ENCODE measurements at regions not wholly inside any gene's neighbourhood (a gene's known extent, or its start where the extent isn't known, plus 50 kb on each side); places are given as distances from the start of the nearest gene placed in this dataset.

GRCh38 chr1:8142955-8143629, 117.0 kb upstream of the ERRFI1 start:
- Histone ChIP-seq H3K4me3 (ENCODE audit: low read depth, low read length) (no peak overlapping the region), H3K27ac (no peak overlapping the region), H3K27me3 (replicated peaks) (no peaks in the 10 kb centered on the region), H3K36me3 (replicated peaks) (no peaks in the 10 kb centered on the region)
- in situ Hi-C loops (cut with HindIII; ENCODE audit: low pct_ligation_motif_present, low sequenced_read_pairs): no loop called here
- peak; percentile 76 for DNase-seq
- no peak for TF ChIP-seq CTCF (IDR thresholded peaks at IDR 0.05; ENCODE audit: low read depth, low read length, missing control alignments)

- in situ Hi-C loops (cut with HindIII; ENCODE audit: low pct_ligation_motif_present, low sequenced_read_pairs): no loop called here
- TF ChIP-seq CTCF (IDR thresholded peaks at IDR 0.05; ENCODE audit: low read depth, low read length, missing control alignments): no peak
- H3K36me3 ChIP-seq (replicated peaks): no peaks in the 10 kb centered on the region
- H3K4me3 ChIP-seq (ENCODE audit: low read depth, low read length): no peak overlapping the region
- H3K27ac ChIP-seq: no peak overlapping the region
- H3K27me3 ChIP-seq (replicated peaks): no peaks in the 10 kb centered on the region
- no peak for DNase-seq
These were observed 113.8 kb upstream of the ERRFI1 start for GRCh38 chr1:8139941-8140340.

GRCh38 chr1:8139383-8139782, 113.3 kb upstream of the ERRFI1 start:
- in situ Hi-C loops (cut with HindIII; ENCODE audit: low pct_ligation_motif_present, low sequenced_read_pairs): no loop called here
- no peaks in the 10 kb centered on the region for H3K27me3 ChIP-seq (replicated peaks)
- H3K4me3 ChIP-seq (ENCODE audit: low read depth, low read length): no peak overlapping the region
- H3K27ac ChIP-seq: no peak overlapping the region
- H3K36me3 ChIP-seq (replicated peaks): no peaks in the 10 kb centered on the region
- no peak for TF ChIP-seq CTCF (IDR thresholded peaks at IDR 0.05; ENCODE audit: low read depth, low read length, missing control alignments)
- no peak for DNase-seq

GRCh38 chr1:8138673-8139072, 112.6 kb upstream of the ERRFI1 start:
- no peaks in the 10 kb centered on the region for H3K36me3 ChIP-seq (replicated peaks)
- no peak for DNase-seq
- in situ Hi-C loops (cut with HindIII; ENCODE audit: low pct_ligation_motif_present, low sequenced_read_pairs): no loop called here
- peak overlapping the region; percentile 86 for H3K27ac ChIP-seq
- no peak overlapping the region for H3K4me3 ChIP-seq (ENCODE audit: low read depth, low read length)
- no peaks in the 10 kb centered on the region for H3K27me3 ChIP-seq (replicated peaks)
- TF ChIP-seq CTCF (IDR thresholded peaks at IDR 0.05; ENCODE audit: low read depth, low read length, missing control alignments): no peak

GRCh38 chr1:8137481-8138244, 111.6 kb upstream of the ERRFI1 start:
- TF ChIP-seq CTCF (IDR thresholded peaks at IDR 0.05; ENCODE audit: low read depth, low read length, missing control alignments): no peak
- Histone ChIP-seq H3K27ac (peak overlapping the region; percentile 86), H3K36me3 (replicated peaks) (no peaks in the 10 kb centered on the region), H3K4me3 (ENCODE audit: low read depth, low read length) (no peak overlapping the region), H3K27me3 (replicated peaks) (no peaks in the 10 kb centered on the region)
- in situ Hi-C loops (cut with HindIII; ENCODE audit: low pct_ligation_motif_present, low sequenced_read_pairs): no loop called here
- DNase-seq: peak; percentile 95
